Non-pigmented ciliary epithelial cell (primary cell): ENCODE measurements at regions not wholly inside any gene's neighbourhood (a gene's known extent, or its start where the extent isn't known, plus 50 kb on each side); places are given as distances from the start of the nearest gene placed in this dataset.
"Not testable (repeated sequence)": the region's sequence is repeated elsewhere in the genome, so short reads cannot be mapped to it uniquely, and the experiment has no call there.

ENCODE experiments used
- DNase-seq: peaks from one replicate; pipeline ENCODE4 v3.0.0-alpha.2; 2010; ENCODE audit warnings: low read depth

- DNase-seq: no peak
Measured at GRCh38 chr9:1919229-1919628, 95.9 kb upstream of the SMARCA2 start.

DNA sequence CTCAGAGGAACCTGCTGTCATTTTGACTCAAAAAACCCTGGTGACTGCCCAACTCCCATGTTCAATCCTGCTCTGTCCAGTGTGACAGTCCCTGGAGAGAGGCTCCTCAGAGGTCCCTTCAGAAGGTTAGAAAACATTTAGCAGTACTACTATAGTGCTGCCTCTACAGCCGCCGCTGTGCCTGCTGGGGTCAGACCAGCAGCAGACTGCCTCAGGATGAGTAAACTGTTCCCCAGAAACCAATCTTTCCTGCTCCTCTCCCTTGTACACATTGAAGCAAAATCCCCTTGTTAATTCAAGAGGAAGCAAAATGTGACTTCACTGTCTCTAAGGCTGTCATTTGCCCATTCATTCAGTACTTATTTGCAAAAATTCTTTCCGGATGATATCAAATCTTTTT is 94.8 kb upstream of the SMARCA2 start:
- no peak for DNase-seq

GRCh38 chr9:1922026-1922425 is 93.1 kb upstream of the SMARCA2 start:
- no peak for DNase-seq

GRCh38 chr9:1927546-1927945 is 87.6 kb upstream of the SMARCA2 start:
- no peak for DNase-seq

- DNase-seq: no peak
Measured at GRCh38 chr9:1929134-1929533, 86.0 kb upstream of the SMARCA2 start.

GRCh38 chr9:1929722-1930244 is 85.4 kb upstream of the SMARCA2 start:
- DNase-seq: no peak

DNA sequence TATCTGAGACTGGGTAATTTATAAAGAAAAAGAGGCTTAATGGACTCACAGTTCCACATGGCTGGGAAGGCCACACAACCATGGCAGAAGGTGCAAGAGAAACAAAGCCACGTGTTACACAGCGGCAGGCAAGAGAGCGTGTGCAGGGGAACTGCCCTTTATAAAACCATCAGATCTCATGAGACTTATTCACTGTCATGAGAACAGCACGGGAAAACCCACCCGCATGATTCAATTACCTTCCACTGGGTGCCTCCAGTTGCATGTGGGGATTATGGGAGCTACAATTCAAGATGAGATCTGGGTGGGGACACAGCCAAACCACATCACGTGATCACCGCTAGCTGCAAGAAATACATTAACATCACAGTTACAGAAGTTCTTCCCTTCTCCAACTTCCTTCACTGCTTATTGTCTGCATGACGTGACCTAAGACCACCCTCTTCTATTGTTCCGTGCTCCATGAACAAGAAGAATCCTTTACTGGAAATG is 84.9 kb upstream of the SMARCA2 start:
- DNase-seq: not testable (repeated sequence)

DNA sequence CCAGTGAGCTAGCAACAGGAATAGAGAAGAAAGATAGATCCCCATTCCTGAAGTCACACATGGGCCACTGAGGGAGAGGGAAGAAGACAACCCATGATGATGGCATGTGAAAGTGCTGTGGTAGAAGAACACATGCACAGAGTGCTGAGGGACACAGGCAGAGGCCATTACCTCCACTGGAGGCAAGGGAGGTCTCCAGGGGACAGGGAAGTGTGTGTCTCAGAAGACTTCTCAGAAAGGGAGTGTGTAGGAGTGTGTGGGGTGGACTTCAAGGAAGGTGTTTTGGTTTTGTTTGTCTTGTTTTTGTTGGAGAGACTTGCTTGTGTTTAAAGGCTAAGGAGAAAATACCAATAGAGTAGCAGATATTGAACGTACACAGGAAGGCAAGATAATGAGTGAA is 77.0 kb upstream of the SMARCA2 start:
- DNase-seq: no peak

DNA sequence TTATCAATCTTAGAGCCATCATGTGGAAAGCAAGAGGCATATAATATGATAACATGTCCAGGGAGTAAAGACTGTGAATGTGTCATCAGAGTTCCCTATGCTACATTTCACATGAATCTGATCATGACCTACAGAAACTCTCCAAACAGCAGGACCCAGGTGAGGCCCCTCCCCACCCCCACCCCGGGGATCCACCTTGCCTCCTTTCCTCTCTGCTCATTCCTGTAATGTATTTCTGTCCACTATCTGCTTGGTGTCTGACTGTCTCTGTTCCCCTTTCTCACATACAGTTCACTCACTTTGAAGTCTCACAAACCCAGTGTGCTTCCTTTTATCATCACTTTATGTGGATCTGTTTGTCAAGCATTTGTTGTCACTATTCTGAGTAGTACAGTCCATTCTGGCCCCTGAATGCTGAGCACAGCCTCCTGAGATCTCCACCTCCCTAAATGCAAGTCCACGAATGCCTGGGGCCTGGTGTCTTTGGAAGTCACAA is 76.4 kb upstream of the SMARCA2 start:
- no peak for DNase-seq

- DNase-seq: no peak
Measured at GRCh38 chr9:1939466-1939865, 75.7 kb upstream of the SMARCA2 start.

- no peak for DNase-seq
Measured at GRCh38 chr9:1939926-1940368, 75.2 kb upstream of the SMARCA2 start.

- no peak for DNase-seq
Measured at GRCh38 chr9:1941989-1942388, 73.2 kb upstream of the SMARCA2 start.

DNA sequence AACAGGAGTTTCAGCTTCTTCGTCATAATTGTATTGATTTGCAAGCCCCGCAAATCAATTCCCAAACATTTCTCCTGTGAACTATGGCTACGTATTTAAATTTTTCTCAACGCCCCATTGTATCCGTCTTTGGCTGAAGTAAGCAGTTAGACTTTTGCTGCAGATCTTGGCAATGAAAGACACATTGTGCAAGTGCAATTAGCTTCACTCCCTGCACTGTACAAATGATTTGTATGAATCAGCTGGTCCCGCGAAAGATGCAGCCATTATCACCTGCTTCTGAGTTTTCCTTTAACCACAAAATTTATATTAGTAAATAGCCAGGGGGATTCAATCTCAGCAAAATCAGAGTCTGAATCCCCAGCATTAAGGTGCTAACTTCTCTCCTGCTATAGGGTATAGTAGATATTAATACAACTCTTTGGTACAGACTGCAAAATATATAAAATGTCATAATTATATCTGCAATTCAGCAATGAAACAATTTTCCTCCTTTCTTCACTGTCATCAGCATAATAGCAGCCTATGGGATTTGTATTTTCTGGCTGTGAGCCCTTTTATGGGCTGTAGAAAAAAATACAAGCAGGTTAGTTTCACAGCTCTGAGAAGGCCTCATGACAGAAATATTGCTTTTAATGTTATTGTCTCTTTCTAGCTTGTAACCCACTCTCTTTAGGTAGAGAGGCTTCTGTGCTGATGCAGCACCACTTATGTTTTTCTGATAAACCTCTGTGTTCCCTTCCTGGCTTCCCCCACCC is 68.4 kb upstream of the SMARCA2 start:
- no peak for DNase-seq

DNA sequence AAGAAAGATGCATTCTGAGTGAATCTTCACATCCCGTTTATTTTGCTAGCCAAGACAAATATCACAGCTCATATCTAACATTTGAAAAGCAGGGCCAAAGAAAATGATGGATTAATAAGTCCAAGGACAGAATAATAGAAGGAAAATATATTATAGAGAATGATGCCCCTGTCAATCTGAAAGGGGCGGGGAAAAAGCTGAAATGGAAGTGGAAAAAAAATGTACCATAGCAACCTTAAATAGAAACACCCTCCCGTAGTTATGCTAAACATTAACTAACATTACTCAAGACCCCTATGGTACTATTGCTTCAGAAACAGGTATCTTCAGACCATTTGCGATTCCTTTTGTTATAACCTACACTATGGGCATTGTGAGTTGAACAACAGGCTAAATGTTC is 67.7 kb upstream of the SMARCA2 start:
- no peak for DNase-seq

DNA sequence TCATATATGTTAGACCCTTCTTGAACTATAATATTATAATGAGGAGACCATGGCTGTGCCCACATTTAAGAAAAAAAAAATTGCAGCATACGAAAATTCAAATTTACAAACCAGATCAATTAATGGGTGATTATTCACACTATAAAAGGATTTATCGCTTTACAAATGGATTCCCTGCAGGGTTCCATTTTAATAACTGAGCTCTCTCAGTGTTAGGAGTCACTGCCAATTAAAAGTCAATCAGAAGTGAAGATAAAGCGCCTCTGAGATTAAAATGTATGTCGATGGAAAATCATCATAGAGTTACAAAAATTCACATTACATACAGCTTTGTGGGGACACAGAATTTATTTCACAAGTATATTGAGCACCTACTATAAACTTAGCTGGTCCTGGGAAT is 66.6 kb upstream of the SMARCA2 start:
- DNase-seq: no peak

GRCh38 chr9:1951446-1951845 is 63.7 kb upstream of the SMARCA2 start:
- no peak for DNase-seq

DNA sequence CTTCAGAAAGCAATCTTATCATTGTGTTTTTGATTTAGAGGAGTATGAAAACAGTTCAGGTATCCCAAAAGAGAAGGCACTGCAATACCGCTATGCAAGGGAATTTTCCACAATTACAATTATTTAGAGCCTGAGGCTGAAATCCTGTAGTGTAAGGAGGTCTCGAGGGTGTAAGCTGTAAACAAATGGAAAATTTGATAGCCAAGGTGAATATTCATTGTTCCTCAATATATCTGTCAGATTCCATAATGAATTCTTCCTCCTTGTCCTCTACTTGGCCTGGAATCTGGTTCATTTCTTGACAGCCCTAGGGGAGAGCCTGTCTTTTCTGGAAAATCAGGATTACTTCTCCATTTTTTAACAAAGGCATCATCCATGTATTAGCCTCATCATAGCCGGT is 63.1 kb upstream of the SMARCA2 start:
- DNase-seq: no peak

GRCh38 chr9:1954238-1954637 is 60.9 kb upstream of the SMARCA2 start:
- DNase-seq: no peak

DNA sequence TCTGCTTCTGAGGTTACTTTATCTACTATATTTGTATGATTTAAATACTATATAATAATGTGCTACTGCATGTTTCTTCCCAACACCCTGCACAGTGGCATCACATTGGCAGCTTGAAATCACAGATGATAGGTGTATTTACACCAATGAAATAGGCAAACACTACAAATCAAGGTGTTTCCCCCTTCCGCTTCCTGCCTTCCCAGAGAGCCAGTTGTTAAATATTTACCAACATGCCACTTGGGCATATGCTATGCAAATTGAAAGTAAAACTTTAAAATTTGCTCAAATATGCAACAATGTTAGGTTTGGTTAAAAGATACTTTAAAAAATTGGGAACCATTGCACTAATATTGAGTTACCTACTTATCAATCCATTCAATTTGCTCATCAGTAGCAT is 58.2 kb upstream of the SMARCA2 start:
- DNase-seq: no peak

DNA sequence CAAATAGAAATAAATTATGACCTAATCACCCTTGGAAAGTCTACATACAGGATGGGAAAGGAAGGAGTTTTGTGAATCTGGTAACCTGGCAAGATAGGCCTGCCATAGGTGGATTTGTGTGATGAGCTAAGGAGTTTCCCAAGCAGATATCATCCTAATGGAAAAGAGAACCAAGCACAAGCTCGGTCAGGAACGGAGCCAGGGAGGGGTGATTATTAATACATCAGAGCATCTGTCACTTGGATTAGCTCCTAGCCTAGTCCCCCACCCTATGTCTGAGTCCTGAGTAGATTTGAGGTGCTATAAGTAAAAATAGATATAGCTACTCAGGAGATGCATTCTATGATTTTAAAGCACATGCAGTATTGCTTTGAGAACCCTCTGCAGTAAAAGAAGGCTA is 57.3 kb upstream of the SMARCA2 start:
- no peak for DNase-seq

DNA sequence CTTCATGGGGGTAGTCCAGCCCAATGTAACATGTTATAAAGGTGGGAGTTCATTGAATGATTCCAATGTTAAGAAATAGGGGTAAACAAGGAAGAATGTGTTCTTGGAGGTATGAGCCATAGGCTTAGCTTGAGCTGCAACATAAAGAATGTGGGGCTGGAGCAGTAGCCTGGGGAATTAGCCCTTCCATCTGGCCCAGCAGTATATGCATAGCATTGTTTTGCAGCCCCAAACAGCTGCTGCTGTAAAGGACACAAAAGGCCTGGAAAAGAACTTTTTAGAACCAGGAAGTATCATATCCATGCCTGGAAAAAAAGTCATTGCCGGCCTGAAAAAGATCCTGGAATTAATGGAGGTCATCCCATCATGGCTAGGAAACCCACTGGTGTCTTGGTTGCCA is 55.8 kb upstream of the SMARCA2 start:
- DNase-seq: no peak

GRCh38 chr9:1960342-1961042 is 54.7 kb upstream of the SMARCA2 start:
- DNase-seq: no peak

GRCh38 chr9:1962122-1962521 is 53.0 kb upstream of the SMARCA2 start:
- DNase-seq: no peak
